PC-3 (cell line): ENCODE measurements at regions not wholly inside any gene's neighbourhood (a gene's known extent, or its start where the extent isn't known, plus 50 kb on each side); places are given as distances from the start of the nearest gene placed in this dataset.

ENCODE experiments used
- EZH2 ChIP-seq: fragments of 300-600 bp; sonication (generic); IDR thresholded peaks from one replicate; pipeline ENCODE4 v1.6.1; 2017; ENCODE audit warnings: antibody characterized with exemption, mild to moderate bottlenecking, low read length; ENCODE audit not compliant: unreplicated experiment
- EZH2phosphoT487 ChIP-seq: fragments of 300-600 bp; sonication (generic); IDR thresholded peaks from 2 replicates; pipeline ENCODE4 v1.6.1; 2018; ENCODE audit warnings: mild to moderate bottlenecking, antibody characterized with exemption, low read length, borderline replicate concordance
- TF ChIP-seq, protein P1 (sequence below): fragments of 300-600 bp; sonication (generic); conservative IDR thresholded peaks from 2 replicates; pipeline ENCODE4 v1.5.1; 2017; ENCODE audit warnings: antibody characterized with exemption, low read depth, mild to moderate bottlenecking, low read length

DNA sequence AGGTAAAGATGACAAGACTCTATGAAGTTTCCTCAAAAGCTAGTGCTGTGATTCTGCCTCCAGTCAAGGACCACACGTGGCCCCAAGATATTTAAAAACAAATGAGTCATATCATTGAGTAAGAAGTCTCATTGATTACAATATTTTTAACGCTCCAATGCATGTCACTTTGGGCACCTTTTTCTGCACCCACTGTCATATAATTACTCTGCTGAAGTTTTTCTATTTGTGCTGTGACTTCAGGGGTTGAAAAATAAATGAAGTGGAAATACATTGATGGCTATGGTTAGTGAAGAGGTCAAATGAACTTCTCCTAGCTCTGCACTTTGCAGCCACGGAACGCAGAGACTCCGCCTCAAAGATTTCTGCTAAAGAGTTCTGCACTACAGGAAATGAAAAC lies 344.3 kb upstream of the KYNU start:
- TF ChIP-seq, protein P1, sequence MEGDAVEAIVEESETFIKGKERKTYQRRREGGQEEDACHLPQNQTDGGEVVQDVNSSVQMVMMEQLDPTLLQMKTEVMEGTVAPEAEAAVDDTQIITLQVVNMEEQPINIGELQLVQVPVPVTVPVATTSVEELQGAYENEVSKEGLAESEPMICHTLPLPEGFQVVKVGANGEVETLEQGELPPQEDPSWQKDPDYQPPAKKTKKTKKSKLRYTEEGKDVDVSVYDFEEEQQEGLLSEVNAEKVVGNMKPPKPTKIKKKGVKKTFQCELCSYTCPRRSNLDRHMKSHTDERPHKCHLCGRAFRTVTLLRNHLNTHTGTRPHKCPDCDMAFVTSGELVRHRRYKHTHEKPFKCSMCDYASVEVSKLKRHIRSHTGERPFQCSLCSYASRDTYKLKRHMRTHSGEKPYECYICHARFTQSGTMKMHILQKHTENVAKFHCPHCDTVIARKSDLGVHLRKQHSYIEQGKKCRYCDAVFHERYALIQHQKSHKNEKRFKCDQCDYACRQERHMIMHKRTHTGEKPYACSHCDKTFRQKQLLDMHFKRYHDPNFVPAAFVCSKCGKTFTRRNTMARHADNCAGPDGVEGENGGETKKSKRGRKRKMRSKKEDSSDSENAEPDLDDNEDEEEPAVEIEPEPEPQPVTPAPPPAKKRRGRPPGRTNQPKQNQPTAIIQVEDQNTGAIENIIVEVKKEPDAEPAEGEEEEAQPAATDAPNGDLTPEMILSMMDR: no peak
- no peak for TF ChIP-seq EZH2phosphoT487
- no peak for TF ChIP-seq EZH2
